Amniotic stem cell (primary cell): ENCODE measurements at regions not wholly inside any gene's neighbourhood (a gene's known extent, or its start where the extent isn't known, plus 50 kb on each side); places are given as distances from the start of the nearest gene placed in this dataset.

Experiments used
- DNase-seq: peaks from one replicate; lab custom pipeline; 2025; lab: John Stamatoyannopoulos, UW

DNA sequence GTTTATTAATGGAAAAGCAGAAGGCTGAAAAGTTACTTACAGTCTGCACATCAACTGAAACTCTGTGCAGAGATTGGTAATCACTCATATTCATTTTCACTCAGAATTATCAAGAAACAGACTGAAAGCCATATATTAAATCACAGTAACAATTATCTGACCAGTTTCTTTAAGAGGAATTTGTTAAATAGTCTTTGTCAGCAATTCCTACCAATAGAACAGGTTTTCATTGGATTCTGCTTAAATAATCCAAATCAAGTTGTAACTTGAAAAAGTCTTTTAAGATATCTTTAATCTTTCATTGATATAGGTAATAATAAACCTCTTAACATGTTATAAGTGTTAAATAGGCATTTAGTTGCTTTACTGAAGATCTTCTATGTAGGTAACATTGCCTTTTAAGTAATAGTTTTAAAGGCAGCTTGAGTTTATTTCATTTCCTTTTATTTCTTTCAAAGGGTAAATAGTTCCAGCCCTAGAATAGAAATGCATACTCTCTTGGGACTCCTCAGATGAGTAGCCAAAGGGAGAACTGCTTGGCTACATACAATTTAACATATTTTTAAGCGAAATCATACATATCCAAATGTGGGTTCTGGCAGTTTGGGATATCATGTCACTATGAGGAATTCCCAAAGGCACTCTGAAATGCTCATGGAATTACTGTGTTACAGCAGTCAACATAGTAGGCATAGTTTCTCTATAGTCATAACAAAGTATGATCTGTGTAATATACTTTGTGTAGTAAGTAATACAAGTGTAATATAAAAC is 326.0 kb upstream of the SPRY2 start:
- no peak for DNase-seq

DNA sequence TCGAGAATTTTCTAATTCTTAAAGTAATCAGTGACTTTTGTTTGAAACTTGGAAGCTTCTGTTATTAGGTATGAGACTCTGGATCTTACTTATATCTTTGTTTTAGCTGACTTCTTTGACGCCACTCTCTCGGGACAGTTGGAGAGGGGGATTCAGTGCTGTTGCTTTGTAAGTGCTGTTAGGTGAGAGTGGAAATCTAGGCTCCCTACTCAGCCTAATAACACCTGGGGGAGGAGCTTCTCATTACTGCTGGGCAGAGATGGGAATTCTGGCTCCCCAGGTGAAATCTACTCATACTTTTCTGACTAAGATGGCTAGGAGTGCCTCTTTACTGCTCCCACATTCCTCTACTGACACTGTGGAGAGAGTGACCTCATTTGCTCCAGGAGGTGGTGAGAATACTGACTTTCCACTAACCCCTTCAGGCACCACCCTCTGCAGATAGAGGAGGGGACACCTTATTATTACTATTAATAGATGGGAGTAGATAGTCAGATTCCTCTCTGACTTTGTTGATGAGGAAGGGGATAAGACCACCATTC is 324.9 kb upstream of the SPRY2 start:
- DNase-seq: no peak

DNA sequence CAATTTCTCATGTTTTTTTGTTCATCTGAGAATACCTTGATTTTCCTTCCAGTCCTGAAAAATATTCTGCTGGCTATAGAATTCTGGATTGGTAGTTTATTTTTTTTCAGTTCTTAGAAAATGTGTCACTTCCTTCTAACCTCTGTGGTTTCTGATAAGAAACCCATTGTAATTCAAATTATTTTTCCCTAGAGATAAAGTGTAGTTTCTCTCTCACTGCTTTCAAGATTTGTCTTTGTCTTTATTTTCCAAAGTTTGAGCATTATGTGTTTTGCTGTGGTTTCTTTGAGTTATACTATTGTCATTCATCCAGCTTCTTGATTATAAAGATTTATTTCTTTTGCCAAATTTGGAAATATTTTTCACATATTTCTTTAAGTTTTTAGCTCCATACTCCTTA is 324.0 kb upstream of the SPRY2 start:
- no peak for DNase-seq

DNA sequence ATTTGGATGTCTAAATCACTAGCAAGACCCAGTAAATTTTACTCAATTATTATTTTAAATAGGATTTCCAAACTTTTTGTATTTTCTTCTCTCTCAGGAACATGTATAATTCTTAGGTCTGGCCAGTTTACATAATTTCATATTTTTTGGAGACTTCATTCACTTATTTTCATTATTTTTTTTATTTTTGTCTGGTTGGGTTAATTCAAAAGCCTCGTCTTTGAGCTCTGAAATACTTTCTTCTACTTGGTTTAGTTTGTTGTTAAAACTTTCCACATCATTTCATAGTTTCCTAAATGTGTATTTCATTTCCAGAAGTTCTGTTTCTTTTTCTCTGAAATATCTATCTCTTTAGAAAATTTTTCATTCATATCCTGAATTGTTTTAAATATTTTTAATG is 322.9 kb upstream of the SPRY2 start:
- DNase-seq: no peak

DNA sequence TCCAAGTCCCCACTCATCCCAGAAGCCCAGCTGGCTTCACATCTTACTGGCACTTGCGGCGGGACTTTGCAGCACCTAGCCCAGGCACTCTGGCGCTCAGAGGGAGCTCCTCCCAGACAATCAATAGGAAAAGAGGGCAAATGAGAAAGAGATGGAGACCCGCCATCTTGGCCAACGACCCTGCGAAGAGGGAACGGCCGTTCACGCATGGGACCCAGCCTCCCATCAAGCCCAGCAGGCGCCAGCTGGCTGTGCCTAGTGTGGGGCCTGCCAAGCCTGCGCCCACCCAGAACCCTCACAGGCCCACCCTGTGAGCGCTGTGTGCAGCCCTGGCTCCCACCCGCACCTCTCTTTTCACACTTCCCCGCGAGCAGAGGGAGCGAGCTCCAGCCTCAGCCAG is 317.8 kb upstream of the SPRY2 start:
- no peak for DNase-seq

DNA sequence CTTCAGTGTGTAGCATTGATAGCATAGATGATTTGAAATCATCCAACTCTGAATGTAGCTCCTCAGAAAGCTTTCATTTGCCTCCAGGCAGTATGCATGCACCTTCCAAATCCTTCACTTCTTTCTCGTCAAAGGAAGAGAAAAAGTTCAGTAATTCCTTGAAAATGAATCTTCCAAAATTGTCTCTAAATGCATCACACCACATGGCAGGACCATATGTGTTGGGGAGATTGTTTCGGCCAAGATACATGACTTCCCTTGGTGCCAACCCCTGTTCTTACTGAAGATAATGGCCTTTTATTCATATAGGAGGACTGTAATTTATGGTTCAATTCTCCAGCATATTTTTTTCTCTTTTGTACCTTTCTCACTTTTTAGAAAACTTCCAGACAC is 315.6 kb upstream of the SPRY2 start:
- DNase-seq: no peak

DNA sequence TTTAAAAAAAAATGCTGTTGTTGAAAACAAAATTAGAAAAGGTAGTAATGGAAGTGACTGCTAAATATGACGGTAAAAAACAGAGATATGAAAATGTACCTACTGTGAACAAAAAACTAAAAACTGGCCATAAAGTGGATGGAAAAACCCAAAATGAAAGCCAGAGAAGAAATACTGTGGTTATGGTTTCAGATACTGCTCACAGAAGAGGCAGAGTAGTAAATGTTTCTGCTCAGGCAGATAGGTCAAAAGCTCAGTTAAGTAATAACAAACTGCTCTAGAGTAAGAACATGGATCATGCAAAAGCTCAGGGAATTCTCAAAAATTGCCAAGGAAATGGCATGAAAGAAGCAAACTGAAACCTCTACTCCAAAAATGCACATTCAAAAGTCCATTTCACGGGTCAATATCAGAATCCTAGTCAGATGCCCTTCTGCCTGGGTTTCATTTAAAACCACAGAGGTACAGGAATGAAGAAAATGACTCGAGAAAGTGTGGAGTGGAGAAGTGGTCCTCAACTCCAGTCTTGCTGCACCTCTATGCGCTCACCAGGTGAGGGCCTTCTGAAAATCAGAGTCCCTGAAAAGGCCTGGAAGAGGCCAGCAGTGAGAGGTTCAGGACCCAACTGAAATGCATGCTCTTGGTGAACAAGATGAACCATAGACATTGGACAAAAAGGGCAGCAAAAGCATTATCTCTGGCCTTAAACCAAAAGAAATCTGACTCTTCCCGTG is 315.0 kb upstream of the SPRY2 start:
- no peak for DNase-seq

DNA sequence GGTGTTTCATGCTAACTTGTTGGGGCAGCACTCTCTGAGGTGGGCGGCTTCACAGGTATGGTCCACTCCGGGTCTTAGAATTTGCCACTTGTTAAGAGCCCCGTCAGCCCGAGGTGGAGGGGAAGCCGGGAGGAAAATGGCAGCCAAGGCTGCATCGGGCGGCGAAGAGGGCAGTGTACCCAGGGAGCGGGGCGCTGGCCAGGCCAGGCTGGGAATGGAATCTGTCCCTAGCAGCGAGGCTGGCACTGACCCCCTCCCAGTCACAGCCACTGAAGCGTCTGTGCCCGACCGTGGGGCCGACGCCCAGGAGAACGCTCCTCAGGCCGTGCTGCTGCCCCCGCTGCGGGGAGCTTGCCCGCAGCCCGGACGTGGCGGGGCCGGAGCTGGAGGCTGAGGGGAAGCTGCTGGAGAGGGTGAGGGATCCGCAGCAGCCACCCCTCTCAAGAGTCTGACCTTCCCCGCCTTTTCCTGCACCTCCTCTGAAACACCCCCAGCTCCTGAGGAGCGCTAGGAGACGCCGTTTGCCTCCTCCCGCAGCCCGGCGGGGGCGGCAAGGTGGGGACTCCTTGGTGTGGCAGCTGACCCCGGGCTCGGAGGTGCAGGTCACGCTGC is 313.8 kb upstream of the SPRY2 start:
- DNase-seq: no peak

DNA sequence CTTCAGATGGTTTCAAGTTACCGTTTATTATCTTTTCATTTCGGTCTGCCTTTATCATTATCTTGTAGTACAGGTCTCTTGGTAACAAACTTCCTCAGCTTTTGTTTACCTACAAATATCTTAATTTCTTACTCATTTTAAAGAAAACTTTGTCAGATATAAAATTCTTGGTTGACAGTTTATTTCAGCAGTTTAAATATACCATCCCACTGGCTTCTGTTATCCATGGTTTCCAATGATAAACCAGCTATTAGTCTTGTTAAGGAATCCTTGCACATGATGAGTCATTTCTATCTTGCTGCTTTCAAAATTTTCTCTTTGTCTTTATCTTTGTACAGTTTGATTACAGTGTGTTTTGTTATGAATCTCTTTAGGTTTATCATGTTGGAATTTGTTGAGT is 308.3 kb upstream of the SPRY2 start:
- DNase-seq: no peak

DNA sequence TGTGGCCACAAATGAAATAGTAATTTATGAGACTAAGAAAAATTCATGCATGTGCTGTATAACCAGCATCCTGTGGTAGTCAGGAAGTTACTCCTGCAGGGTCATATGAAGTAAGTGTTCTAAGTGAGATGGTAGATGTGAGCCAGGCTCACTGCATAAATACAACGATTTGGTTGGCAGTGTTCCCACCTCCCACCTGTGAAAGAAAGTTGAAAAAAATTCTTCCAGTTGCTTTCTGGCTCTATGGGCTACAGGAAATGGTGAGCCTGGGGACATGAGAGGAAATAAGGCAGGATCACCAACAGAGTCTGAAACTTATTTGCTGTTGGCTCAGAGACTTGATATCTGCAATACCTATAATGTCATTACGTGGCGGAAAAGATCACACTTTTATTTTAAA is 301.7 kb upstream of the SPRY2 start:
- no peak for DNase-seq

DNA sequence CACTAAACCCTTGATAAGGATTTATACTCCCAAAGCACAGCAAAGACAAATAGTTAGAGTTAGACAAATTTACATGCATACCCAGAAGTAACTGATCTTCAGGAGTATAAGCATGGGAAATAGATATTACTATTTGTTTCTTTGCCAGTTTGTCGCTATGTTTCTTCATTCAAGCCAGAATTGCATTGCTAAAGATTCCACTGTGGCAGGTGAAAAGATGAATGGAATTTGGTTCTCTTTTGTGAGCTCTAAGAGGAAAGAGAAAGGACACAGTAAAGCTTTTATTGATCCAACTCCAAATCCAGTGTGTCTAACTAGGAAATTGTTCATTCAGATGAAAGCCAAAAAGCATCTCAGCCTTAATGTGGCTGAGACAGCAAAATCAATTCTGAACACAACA is 292.3 kb upstream of the SPRY2 start:
- DNase-seq: no peak

DNA sequence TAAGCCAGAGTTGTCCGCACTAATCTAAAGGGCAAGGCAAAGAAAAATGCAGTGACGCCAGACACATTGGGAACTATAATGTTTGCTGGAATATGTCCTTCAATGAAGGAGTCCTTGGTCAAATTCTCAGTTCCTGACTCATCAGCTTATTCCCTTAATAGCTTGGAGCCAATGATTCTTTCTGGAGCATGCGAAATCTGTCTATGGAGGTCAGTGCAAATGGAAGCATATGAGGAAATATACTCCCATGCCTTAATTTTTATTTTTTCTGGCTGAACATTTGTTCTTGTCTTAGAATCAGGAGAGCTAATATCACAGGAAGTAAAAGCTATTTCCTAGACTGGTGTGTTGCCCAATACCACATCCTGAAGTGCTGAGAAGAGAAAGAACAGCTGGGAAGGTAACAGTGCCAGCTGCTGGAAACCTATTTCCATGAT is 289.8 kb upstream of the SPRY2 start:
- DNase-seq: no peak

DNA sequence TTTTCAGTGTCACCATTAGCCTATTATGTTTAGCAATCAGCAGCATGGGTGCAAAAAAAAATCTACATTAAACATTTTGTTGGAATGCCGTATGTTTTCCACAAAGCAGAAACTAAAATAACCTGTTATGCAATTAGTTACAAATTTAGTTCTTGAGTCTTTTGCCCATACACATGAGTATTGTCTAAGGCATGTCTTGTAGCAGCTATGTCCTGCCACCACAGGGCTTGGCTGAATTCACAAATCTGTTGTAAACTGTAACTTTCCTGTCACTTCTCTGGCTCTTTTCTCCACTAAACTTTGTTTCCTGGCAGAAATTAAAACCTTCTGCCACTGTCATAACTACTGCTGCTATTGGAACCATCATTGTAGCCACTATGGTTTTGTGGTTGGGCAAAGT is 277.9 kb upstream of the SPRY2 start:
- DNase-seq: no peak

DNA sequence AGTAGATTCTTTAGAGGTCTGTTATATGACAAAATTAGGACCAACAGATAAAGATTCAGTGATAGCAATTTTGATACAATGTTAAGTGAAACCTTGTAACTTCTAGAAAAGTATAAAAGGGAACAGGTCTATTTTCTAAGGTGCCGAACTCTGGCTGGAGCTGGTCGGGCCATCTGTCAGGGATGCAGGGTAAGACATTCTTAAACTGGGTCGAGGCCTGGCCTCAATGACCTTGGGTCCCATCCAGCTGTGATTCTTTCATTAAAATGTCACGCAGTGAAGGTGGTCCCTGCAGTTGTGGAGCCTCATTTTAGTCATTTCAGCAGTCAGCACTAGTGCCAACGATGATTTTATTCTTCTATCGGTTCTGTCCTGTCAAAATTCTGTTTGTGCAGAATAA is 271.9 kb upstream of the SPRY2 start:
- no peak for DNase-seq

DNA sequence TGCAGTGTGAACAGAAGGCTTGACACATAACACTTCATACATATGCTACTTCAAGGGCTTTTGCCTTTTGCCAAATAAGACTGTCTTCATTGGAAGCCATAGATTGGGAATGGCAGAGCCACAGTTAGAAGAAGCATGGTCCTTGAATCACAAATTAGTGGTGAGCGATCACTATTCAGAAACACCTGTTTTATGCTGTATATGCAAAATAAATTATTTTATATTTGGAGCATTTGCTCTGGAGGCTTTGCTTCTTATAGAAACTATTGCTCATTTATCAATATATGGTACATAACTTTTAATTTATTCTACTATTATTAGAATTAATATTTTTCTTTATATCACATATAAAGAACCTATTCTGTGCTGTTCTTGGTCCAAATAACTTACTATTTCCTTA is 270.4 kb upstream of the SPRY2 start:
- no peak for DNase-seq

DNA sequence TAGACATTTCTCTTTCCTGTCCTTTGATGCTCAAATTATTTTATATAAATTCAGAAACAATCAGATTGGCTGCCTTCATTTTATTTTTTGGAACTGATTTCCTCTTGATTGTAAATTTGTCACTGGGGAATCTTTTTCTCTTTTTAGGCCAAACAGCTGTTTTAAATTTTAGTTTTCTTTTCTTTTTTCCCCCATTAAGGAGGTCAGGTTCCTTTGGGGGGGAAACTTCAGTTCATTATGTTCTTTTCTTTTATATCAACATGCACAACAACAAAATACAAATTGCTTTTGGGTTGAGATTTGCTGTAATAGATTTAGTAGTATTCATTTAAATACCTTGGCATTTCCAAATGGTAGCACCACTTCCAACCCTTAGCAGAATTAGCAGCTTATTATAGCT is 264.8 kb upstream of the SPRY2 start:
- no peak for DNase-seq

DNA sequence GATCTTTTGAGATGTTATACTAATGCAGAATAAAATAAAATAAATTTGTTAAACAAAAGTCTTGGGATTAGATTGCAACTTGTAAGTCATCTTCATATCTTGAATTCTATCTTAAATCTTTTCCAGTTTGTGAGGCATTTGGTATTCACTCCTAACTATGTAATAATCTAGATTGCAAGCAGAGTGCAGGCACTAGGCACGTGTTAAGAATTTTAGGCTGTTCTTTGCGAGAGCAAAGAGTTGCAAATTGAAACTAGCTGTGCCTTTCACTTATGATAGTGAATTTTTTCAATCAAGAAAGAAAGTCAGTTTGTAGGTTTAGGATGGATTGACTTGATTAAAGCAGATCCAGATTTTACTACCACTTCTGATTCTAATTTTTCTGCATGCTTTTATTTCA is 264.1 kb upstream of the SPRY2 start:
- no peak for DNase-seq

DNA sequence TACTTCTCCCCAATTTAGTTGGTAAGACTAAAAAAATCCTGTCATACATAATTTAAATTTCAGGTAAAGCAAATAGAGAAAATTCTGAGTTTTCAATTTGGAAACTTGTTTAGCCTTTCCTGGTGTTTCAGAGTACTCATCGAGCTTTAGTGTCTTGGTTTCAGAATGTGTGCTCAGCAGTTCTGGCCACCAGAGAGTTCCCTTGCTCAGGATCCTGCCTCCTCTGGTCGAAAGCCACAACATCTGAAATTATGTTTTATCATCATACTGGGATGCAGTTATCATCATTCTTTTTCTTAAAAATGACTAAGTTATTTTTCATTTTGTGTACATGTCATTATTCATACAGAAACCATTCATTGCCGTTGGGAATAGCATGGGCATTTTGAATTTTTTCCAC is 263.2 kb upstream of the SPRY2 start:
- DNase-seq: no peak

DNA sequence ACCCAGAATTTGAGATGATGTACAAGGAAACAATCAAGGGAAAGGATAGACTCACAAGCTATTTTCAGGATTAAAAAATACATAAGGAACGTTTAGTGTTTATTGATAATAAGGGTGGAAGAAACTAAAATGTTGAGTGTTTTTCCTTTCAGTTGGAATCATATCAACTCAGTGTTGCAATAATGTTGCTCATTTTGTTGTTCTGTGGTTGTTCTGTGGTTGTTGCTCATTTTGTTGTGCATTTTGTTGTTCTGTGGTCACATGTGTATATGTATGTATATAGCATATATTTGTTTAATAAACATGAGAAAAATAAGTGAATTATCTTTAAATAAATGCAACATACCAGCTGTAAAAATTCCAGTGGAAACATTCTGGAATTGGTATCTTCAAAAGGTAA is 262.4 kb upstream of the SPRY2 start:
- DNase-seq: no peak

DNA sequence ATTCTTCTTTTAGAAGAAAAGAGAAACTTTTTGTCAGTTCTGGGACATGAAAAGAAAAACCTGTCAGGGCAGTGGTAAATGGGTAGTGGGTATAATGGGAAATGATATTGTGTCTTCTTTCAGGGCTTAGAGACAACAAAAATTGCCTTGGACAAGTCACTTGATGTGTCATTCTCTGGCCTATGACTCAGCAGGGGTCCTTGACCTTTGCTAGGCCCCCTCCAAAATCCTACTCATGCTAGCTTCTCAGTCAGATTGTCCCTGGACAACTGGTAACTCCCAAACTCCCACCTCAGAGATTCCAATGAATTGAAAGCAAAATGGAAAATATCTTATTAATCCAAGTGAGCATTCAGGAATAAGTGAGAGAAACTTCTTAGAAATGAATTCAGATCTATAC is 258.8 kb upstream of the SPRY2 start:
- DNase-seq: no peak

DNA sequence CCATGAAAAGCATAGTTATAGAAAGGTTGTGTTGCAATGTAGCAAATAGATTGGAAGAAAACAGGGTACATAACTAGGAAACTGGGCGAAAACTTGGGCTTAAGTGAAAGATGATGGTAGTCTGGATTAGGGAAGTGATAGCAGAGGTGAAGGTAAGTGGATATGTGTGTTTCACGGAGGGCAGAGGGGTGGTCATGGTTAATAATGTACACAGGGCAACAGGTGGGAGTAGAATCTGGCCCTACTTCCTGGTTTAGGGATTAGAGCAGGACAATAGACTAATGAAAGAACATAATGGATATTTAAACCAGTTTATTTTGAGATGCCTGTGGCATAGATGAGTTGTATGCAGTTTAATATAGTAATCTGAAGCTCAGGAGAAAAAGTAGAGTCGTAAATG is 257.3 kb upstream of the SPRY2 start:
- DNase-seq: no peak

DNA sequence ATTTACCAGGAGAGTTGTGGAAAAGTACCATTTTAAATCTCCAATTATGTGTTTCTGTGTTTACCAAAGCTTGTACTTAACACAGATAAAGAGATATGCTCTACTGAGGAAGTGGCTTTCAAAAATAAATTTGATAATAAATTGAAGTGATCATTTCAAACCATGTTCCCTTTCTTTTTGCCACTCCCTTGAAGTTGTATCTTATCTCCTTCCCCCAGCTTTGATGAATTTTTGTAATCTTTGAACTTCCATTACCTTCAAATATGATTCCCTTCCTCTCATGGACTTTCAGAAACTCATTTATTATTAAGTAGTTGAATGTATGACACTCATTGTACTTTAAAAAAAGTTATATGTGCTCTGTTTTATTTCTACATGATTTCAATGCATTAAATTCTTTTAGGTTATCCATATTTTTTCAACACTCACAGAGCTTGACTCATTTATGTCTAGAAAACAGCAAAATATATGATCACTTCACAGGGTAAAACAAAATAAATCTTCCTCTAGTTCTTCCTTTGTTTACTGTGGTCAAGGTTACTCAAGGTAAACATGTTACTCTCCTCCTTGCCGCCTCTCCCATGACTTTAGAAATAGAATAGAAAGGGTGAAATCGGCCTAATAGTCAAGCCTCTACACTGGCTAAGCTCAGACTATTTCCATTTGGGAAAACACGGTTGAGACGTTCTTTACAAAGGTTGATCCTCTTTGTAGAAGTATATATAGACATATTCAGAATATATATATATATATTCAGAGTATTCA is 251.2 kb upstream of the SPRY2 start:
- DNase-seq: no peak
